ENCODE measurements at regions not wholly inside any gene's neighbourhood (a gene's known extent, or its start where the extent isn't known, plus 50 kb on each side); places are given as distances from the start of the nearest gene placed in this dataset.

DNA sequence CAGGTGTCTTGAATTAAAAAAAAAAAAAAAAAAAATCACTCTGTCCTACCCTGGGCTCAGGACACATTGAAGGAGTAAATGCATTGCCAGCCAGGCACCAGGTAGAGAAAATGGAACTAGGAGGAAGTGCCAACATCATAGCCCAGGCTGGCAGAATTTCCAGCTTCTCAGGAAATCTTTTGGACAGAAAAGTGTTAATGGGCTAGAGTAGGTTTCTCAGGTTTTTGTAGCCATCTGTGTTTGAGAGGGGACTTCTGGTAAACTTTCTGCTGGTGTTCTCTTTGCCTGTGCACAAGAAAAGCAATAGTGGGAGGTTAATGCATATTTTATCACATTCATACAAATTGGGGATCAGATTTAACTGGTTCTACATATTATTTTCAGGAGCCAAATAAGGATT, 678.3 kb upstream of the NRSN1 start:
- Histone ChIP-seq H3K4me3 (no peak overlapping the region), H3K27me3 (no peaks in the 10 kb centered on the region), H3K27ac (no peak overlapping the region), H3K9me3 (no peaks in the 10 kb centered on the region), H3K36me3 (no peaks in the 10 kb centered on the region), H3K4me1 (no peaks in the 10 kb centered on the region)
- no peak for ATAC-seq
- TF ChIP-seq, protein P1, sequence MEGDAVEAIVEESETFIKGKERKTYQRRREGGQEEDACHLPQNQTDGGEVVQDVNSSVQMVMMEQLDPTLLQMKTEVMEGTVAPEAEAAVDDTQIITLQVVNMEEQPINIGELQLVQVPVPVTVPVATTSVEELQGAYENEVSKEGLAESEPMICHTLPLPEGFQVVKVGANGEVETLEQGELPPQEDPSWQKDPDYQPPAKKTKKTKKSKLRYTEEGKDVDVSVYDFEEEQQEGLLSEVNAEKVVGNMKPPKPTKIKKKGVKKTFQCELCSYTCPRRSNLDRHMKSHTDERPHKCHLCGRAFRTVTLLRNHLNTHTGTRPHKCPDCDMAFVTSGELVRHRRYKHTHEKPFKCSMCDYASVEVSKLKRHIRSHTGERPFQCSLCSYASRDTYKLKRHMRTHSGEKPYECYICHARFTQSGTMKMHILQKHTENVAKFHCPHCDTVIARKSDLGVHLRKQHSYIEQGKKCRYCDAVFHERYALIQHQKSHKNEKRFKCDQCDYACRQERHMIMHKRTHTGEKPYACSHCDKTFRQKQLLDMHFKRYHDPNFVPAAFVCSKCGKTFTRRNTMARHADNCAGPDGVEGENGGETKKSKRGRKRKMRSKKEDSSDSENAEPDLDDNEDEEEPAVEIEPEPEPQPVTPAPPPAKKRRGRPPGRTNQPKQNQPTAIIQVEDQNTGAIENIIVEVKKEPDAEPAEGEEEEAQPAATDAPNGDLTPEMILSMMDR (IDR thresholded peaks at IDR 0.05), result no peak
- TF ChIP-seq POLR2A (IDR thresholded peaks at IDR 0.05), result no peak
- no peak for DNase-seq
- intact Hi-C loops (cut with DNase I), result no loop called here

DNA sequence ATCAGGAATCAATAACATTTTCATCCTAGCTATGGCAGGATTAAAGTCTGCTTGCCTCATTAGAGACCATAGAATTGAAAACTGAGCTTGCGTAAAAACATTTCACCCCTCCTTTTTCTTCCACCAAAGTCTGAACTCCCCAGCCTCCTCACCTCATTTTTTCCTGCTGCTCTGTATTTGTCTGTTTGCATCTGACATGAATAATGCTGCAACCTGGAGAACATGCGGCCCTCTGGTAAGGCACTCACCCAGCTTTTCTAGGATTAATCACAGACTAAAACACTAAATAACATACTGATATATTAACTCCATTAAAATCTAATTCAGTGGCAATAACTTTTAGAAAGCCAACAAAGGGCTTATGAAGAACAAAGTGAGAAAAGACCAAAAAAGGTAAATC, 677.7 kb upstream of the NRSN1 start:
- WGBS (ENCODE audit: insufficient coverage, low coverage, low lambda C conversion rate, missing lambda C conversion rate), result 89% methylated on average over 2 of the region's 2 CpGs
- no peak for ATAC-seq

DNA sequence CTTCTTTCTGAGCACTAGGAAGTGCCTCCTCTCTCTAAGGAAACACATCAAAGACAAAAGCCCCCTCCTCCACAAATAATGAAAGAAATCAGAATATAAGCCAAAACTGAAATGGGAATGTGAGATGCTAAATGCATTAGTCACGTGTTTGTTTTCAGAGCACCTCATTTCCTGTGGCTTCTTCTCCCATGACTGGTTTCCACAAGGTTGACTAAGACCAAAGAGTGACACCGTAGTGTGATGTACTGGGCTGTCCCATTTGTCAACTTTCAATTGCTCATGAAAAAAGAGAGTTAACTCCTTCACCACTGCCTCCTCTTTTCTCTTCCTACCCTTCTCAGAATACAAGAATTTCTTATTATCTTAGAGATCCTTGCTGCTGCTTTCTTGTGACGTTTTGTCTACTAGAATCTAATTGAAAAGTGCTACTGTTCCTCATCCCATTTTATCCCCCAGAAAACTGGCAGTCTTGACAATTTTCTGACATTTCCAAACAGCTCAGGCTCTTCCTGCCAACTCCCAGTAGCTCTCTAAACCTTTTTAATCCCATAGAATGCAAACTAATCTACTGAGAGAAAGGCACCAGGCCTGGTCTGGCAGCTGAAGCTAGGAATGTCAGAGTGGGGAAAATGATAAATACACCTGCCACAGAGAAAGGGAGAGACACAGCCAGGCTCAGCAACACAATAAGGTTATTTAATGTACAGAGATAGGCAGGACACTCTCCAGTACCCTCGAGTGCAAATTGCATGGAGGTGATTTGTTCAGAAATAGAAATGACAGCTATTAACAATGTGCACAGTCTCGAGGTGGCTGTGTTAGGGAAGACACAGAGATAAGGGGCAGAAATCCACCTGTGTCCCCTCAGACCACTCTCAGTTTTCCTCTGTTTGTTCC, 671.7 kb upstream of the NRSN1 start:
- no peaks in the 10 kb centered on the region for H3K4me1 ChIP-seq
- TF ChIP-seq, protein P1 (IDR thresholded peaks at IDR 0.05), result no peak
- TF ChIP-seq POLR2A (IDR thresholded peaks at IDR 0.05), result no peak
- DNase-seq, result no peak
- WGBS (ENCODE audit: insufficient coverage, low coverage, low lambda C conversion rate, missing lambda C conversion rate), result 60% methylated on average over 5 of the region's 5 CpGs
- no peaks in the 10 kb centered on the region for H3K27me3 ChIP-seq
- no peak overlapping the region for H3K27ac ChIP-seq
- ATAC-seq, result no peak
- intact Hi-C loops (cut with DNase I), result no loop called here
- H3K9me3 ChIP-seq, result no peaks in the 10 kb centered on the region
- no peak overlapping the region for H3K4me3 ChIP-seq
- H3K36me3 ChIP-seq, result no peaks in the 10 kb centered on the region

More for the DNA sequence above, 677.7 kb upstream of the NRSN1 start:
- Histone ChIP-seq H3K4me1 (no peaks in the 10 kb centered on the region), H3K36me3 (no peaks in the 10 kb centered on the region), H3K4me3 (no peak overlapping the region), H3K27me3 (no peaks in the 10 kb centered on the region), H3K27ac (no peak overlapping the region), H3K9me3 (no peaks in the 10 kb centered on the region)
- no peak for DNase-seq
- intact Hi-C loops (cut with DNase I), result no loop called here
- TF ChIP-seq, protein P1 (IDR thresholded peaks at IDR 0.05), result no peak

DNA sequence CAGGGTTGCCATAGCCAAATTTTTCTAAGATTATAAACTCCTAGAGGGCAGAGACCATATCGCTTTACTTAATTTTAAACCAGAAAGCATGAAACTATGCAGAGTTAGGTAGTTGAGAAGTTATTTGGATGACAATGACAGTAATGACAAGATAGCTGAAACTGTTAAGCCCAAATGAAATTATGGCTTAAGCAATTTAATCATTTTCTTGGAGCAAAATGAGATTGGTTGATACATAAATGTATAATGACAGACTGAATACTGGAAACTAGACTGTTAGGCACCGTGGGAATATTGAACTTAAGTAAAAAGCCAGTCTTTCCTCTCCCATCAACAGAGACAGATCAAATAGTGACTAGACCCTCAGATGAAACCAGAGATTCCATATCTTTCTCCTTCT, 670.3 kb upstream of the NRSN1 start:
- ATAC-seq, result no peak
- 92% methylated on average over 2 of the region's 2 CpGs for WGBS (ENCODE audit: insufficient coverage, low coverage, low lambda C conversion rate, missing lambda C conversion rate)
- no peak for TF ChIP-seq POLR2A (IDR thresholded peaks at IDR 0.05)
- TF ChIP-seq, protein P1 (IDR thresholded peaks at IDR 0.05), result no peak
- no peak overlapping the region for H3K27ac ChIP-seq
- no peaks in the 10 kb centered on the region for H3K4me1 ChIP-seq
- no peaks in the 10 kb centered on the region for H3K36me3 ChIP-seq
- no peak for DNase-seq
- H3K9me3 ChIP-seq, result no peaks in the 10 kb centered on the region
- H3K27me3 ChIP-seq, result no peaks in the 10 kb centered on the region
- H3K4me3 ChIP-seq, result no peak overlapping the region
- intact Hi-C loops (cut with DNase I), result no loop called here

DNA sequence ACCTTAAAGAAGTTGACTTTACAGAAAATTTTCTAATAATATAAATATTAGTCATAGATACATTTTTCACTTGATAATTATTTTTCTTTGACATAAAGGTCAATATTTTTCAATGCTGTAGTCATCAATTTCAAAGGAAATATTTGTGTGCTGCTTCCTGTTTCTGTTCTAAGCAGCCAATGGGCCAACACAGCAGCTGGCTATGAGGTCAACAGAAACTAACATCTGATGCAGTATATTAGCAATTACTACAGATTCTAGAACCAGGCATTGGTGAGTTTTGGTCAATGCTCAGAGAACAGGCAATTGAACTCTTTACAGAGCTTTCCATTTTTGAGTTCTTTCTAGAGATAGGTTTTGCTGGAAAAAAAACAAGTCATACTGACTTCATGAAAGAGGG, 669.6 kb upstream of the NRSN1 start:
- intact Hi-C loops (cut with DNase I), result no loop called here
- ATAC-seq (no peak), DNase-seq (no peak)
- Histone ChIP-seq H3K27ac (no peak overlapping the region), H3K4me1 (no peaks in the 10 kb centered on the region), H3K27me3 (no peaks in the 10 kb centered on the region), H3K4me3 (no peak overlapping the region), H3K9me3 (no peaks in the 10 kb centered on the region), H3K36me3 (no peaks in the 10 kb centered on the region)
- TF ChIP-seq, protein P1 (IDR thresholded peaks at IDR 0.05), result no peak
- TF ChIP-seq POLR2A (IDR thresholded peaks at IDR 0.05), result no peak

All from right lobe of liver (tissue), 6 donors.